ENCODE measurements at regions not wholly inside any gene's neighbourhood (a gene's known extent, or its start where the extent isn't known, plus 50 kb on each side); places are given as distances from the start of the nearest gene placed in this dataset.
"Not testable (repeated sequence)": the region's sequence is repeated elsewhere in the genome, so short reads cannot be mapped to it uniquely, and the experiment has no call there.

GRCh38 chr20:4635781-4636180 is 50.5 kb upstream of the PRNP start:
- DNase-seq (ENCODE audit: low read depth in 2 of 2), result no peak

- DNase-seq (ENCODE audit: low read depth in 2 of 2), result no peak
These were observed 50.9 kb upstream of the PRNP start for GRCh38 chr20:4635342-4635741.

- no peak for DNase-seq (ENCODE audit: low read depth in 2 of 2)
These were observed 52.5 kb upstream of the PRNP start for GRCh38 chr20:4633780-4634179.

- no peak for DNase-seq (ENCODE audit: low read depth in 2 of 2)
These were observed 52.9 kb upstream of the PRNP start for GRCh38 chr20:4633379-4633778.

- DNase-seq (ENCODE audit: low read depth in 2 of 2), result no peak
These were observed 53.4 kb upstream of the PRNP start for GRCh38 chr20:4632876-4633275.

- DNase-seq (ENCODE audit: low read depth in 2 of 2), result no peak
These were observed 60.0 kb upstream of the PRNP start for GRCh38 chr20:4626228-4626627.

- no peak for DNase-seq (ENCODE audit: low read depth in 2 of 2)
These were observed 60.6 kb upstream of the PRNP start for GRCh38 chr20:4625687-4626086.

- DNase-seq (ENCODE audit: low read depth in 2 of 2), result not testable (repeated sequence)
These were observed 61.5 kb upstream of the PRNP start for GRCh38 chr20:4624675-4625336.

GRCh38 chr20:4619144-4619543 is 67.1 kb upstream of the PRNP start:
- not testable (repeated sequence) for DNase-seq (ENCODE audit: low read depth in 2 of 2)

- DNase-seq (ENCODE audit: low read depth in 2 of 2), result no peak
These were observed 68.8 kb upstream of the PRNP start for GRCh38 chr20:4617484-4617883.

- no peak for DNase-seq (ENCODE audit: low read depth in 2 of 2)
These were observed 69.2 kb upstream of the PRNP start for GRCh38 chr20:4617019-4617418.

- peak; percentile 39 to 51 for DNase-seq (ENCODE audit: low read depth in 2 of 2)
These were observed 72.3 kb upstream of the PRNP start for GRCh38 chr20:4613718-4614620.

GRCh38 chr20:4613184-4613583 is 73.1 kb upstream of the PRNP start:
- DNase-seq (ENCODE audit: low read depth in 2 of 2), result no peak

GRCh38 chr20:4610871-4611270 is 75.4 kb upstream of the PRNP start:
- DNase-seq (ENCODE audit: low read depth in 2 of 2), result no peak

GRCh38 chr20:4609511-4609910 is 76.7 kb upstream of the PRNP start:
- DNase-seq (ENCODE audit: low read depth in 2 of 2), result no peak

- no peak for DNase-seq (ENCODE audit: low read depth in 2 of 2)
These were observed 77.4 kb upstream of the PRNP start for GRCh38 chr20:4608861-4609260.

- DNase-seq (ENCODE audit: low read depth in 2 of 2), result peak; percentile 19 to 31
These were observed 79.0 kb upstream of the PRNP start for GRCh38 chr20:4607287-4607713.

GRCh38 chr20:4606051-4606450 is 80.2 kb upstream of the PRNP start:
- DNase-seq (ENCODE audit: low read depth in 2 of 2), result no peak

- DNase-seq (ENCODE audit: low read depth in 2 of 2), result no peak
These were observed 81.1 kb upstream of the PRNP start for GRCh38 chr20:4605166-4605565.

- DNase-seq (ENCODE audit: low read depth in 2 of 2), result no peak
These were observed 81.7 kb upstream of the PRNP start for GRCh38 chr20:4604580-4604979.

GRCh38 chr20:4603724-4604123 is 82.5 kb upstream of the PRNP start:
- no peak for DNase-seq (ENCODE audit: low read depth in 2 of 2)

- DNase-seq (ENCODE audit: low read depth in 2 of 2), result no peak
These were observed 84.0 kb upstream of the PRNP start for GRCh38 chr20:4602297-4602631.

- DNase-seq (ENCODE audit: low read depth in 2 of 2), result no peak
These were observed 84.5 kb upstream of the PRNP start for GRCh38 chr20:4601630-4602296.
